PC-3 (cell line): ENCODE measurements at regions not wholly inside any gene's neighbourhood (a gene's known extent, or its start where the extent isn't known, plus 50 kb on each side); places are given as distances from the start of the nearest gene placed in this dataset.

Experiments
- EZH2 ChIP-seq: fragments of 300-600 bp; sonication (generic); IDR thresholded peaks from one replicate; pipeline ENCODE4 v1.6.1; 2017; ENCODE audit warnings: antibody characterized with exemption, mild to moderate bottlenecking, low read length; ENCODE audit not compliant: unreplicated experiment
- EZH2phosphoT487 ChIP-seq: fragments of 300-600 bp; sonication (generic); IDR thresholded peaks from 2 replicates; pipeline ENCODE4 v1.6.1; 2018; ENCODE audit warnings: mild to moderate bottlenecking, antibody characterized with exemption, low read length, borderline replicate concordance
- TF ChIP-seq, protein P1 (sequence below): fragments of 300-600 bp; sonication (generic); conservative IDR thresholded peaks from 2 replicates; pipeline ENCODE4 v1.5.1; 2017; ENCODE audit warnings: antibody characterized with exemption, low read depth, mild to moderate bottlenecking, low read length

DNA sequence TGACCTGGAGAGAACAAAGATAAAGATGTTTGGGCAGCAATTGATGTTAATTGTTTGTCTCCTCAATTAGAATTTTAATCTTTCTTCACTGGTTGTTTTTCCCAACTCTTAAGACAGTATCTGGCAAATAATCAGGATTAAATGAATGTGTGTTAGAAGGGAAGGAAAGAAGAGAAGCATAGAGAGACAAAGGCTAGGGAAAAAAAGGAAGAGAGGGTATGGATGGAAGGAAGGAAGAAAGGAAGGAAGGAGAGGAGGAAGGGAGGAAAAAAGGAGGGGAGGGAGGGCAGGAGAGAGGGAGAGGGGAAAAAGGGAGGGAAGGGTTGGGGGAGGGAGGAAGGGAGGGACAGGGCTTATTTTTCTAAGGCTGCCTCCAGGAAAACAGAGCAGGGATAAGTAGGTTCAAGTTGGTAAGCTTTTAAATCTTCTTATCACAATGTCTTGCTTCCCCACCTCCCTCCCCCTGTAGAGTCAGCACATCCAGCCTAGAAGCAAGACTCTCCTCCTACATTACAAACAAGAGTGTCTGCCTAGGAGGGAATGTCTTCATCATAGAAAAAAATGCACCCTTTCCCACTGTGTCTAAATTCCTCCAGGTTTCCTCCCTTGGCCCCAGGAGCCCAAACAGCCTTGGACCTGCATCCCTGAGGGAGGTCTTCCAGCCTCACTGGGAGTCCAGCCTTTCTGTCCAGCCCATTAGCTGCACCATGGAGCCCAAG is 447.8 kb upstream of the JARID2 start:
- TF ChIP-seq EZH2 (no peak), EZH2phosphoT487 (no peak)
- TF ChIP-seq, protein P1, sequence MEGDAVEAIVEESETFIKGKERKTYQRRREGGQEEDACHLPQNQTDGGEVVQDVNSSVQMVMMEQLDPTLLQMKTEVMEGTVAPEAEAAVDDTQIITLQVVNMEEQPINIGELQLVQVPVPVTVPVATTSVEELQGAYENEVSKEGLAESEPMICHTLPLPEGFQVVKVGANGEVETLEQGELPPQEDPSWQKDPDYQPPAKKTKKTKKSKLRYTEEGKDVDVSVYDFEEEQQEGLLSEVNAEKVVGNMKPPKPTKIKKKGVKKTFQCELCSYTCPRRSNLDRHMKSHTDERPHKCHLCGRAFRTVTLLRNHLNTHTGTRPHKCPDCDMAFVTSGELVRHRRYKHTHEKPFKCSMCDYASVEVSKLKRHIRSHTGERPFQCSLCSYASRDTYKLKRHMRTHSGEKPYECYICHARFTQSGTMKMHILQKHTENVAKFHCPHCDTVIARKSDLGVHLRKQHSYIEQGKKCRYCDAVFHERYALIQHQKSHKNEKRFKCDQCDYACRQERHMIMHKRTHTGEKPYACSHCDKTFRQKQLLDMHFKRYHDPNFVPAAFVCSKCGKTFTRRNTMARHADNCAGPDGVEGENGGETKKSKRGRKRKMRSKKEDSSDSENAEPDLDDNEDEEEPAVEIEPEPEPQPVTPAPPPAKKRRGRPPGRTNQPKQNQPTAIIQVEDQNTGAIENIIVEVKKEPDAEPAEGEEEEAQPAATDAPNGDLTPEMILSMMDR: no peak
